HUES6 (cell line): ENCODE measurements at regions not wholly inside any gene's neighbourhood (a gene's known extent, or its start where the extent isn't known, plus 50 kb on each side); places are given as distances from the start of the nearest gene placed in this dataset.
"Not testable (repeated sequence)": the region's sequence is repeated elsewhere in the genome, so short reads cannot be mapped to it uniquely, and the experiment has no call there.

Experiments
- H3K27ac ChIP-seq: 2 replicates; pipeline ENCODE4 v1.7.0; 2013; ENCODE audit warnings: low read depth, mild to moderate bottlenecking, low read length, inconsistent platforms
- H3K27me3 ChIP-seq: 2 replicates; pipeline ENCODE4 v1.6.1; 2013; ENCODE audit warnings: low read length; ENCODE audit not compliant: control insufficient read depth, insufficient read depth
- H3K36me3 ChIP-seq: 2 replicates; pipeline ENCODE4 v1.6.1; 2013; ENCODE audit warnings: low read length; ENCODE audit not compliant: control insufficient read depth, insufficient read depth
- H3K4me1 ChIP-seq: 2 replicates; pipeline ENCODE4 v1.6.1; 2013; ENCODE audit warnings: low read length; ENCODE audit not compliant: control insufficient read depth, insufficient read depth
- H3K4me3 ChIP-seq: 2 replicates; pipeline ENCODE4 v1.5.1; 2013; ENCODE audit warnings: low read depth, low read length
- H3K9ac ChIP-seq: one replicate; pipeline ENCODE4 v1.6.1; 2013; ENCODE audit warnings: mild to moderate bottlenecking, low read length
- H3K9me3 ChIP-seq: 2 replicates; pipeline ENCODE4 v1.6.1; 2013; ENCODE audit warnings: low read depth, low read length; ENCODE audit not compliant: control insufficient read depth, insufficient read depth

GRCh38 chr18:54502451-54502850, 88.6 kb upstream of the DYNAP start:
- H3K9ac ChIP-seq, H3K36me3 ChIP-seq, H3K27ac ChIP-seq, H3K4me3 ChIP-seq, H3K27me3 ChIP-seq, H3K4me1 ChIP-seq: not testable (repeated sequence)
- H3K9me3 ChIP-seq: peaks cover 12% of the 10 kb centered on the region; the same call in 1 of the 2 replicates

DNA sequence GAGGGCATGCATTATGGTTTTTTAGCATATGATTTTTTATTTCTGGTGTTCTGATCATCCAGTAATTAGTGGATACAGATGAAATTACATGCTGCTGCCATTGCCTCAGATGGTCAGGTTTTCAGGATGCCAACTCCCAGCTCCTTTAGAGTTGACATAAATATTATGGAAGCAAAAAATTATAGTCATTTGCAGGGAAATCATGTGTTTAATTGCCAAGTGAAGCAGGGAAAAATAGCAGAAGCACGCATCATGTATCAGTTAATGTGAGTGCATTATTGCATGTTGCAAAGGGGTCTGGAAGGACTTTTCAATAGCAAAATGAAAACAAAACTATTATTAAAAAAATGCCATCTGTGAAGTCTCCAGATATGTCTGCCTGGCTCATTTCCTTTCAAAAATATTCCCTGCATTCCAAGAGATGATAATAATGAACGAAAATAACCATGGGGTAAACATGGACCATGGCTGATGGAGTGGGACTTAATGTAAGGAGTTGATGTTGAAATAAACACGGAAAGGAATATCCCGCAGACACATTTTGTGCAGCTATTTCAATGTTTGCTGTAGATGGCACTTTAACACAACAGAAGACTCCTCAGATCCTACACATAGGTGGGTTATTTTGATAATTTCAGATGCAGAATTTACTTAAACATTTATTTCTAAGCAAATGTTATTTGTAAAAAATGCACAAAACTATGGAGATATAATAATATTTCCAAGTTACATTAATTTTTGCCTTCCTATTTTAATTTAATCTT, 87.7 kb upstream of the DYNAP start:
- no peak overlapping the region for H3K27ac ChIP-seq
- H3K9me3 ChIP-seq: peaks cover 14% of the 10 kb centered on the region
- peaks cover 7% of the 10 kb centered on the region for H3K4me1 ChIP-seq
- no peaks in the 10 kb centered on the region for H3K27me3 ChIP-seq
- no peak overlapping the region for H3K9ac ChIP-seq
- H3K4me3 ChIP-seq: no peak overlapping the region
- no peaks in the 10 kb centered on the region for H3K36me3 ChIP-seq

GRCh38 chr18:54506516-54507261, 84.4 kb upstream of the DYNAP start:
- Histone ChIP-seq H3K27ac (no peak overlapping the region), H3K9me3 (peaks cover 7% of the 10 kb centered on the region), H3K36me3 (no peaks in the 10 kb centered on the region), H3K4me3 (no peak overlapping the region), H3K4me1 (peaks cover 7% of the 10 kb centered on the region), H3K9ac (no peak overlapping the region), H3K27me3 (no peaks in the 10 kb centered on the region)

DNA sequence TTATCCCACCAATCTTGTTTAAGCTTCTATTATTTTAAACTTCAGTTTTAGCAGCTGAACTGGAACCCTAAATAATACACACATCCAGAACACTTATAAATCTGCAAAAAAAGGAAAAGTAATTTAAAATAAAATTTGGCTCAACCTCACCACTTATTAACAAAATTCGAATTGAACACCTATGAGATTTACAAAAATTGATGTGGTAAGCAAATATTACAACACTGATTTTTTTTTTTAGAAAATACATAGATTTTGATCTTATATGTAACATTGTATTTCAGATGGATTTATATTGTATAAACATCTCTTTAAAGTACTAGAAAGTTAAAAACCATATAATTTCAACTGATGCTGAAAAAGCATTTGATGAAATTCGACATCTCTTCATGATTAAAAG, 81.3 kb upstream of the DYNAP start:
- Histone ChIP-seq H3K27me3 (no peaks in the 10 kb centered on the region), H3K27ac (no peak overlapping the region), H3K4me1 (peaks cover 7% of the 10 kb centered on the region), H3K36me3 (no peaks in the 10 kb centered on the region), H3K9me3 (peaks cover 3% of the 10 kb centered on the region; the same call in 1 of the 2 replicates), H3K9ac (no peak overlapping the region), H3K4me3 (no peak overlapping the region)

GRCh38 chr18:54515149-54515548, 75.9 kb upstream of the DYNAP start:
- Histone ChIP-seq H3K4me3 (no peak overlapping the region), H3K9ac (no peak overlapping the region), H3K4me1 (peaks cover 4% of the 10 kb centered on the region; the same call in 1 of the 2 replicates), H3K27me3 (no peaks in the 10 kb centered on the region), H3K36me3 (no peaks in the 10 kb centered on the region), H3K9me3 (no peaks in the 10 kb centered on the region), H3K27ac (no peak overlapping the region)

DNA sequence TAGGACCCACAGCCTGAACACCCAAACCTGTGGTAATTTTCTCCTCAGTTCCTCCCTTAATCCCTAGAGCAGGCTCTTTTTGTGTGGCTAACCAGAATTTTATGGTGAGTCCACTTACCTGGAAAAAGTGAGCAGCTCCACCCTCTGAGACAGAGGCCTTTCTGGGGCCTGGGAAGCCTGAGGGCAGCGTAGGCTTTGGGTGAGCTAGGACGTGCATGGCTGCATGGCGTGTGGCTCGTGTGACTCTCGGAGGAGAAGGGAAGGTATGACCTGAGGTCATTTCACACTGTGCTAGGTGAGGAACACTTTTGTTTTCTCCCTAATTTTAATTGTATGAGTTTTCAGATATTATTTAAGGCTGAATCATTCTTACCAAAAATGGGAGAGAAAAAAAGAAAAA, 73.5 kb upstream of the DYNAP start:
- H3K27ac ChIP-seq: no peak overlapping the region
- peaks cover 4% of the 10 kb centered on the region; the same call in 1 of the 2 replicates for H3K4me1 ChIP-seq
- H3K27me3 ChIP-seq: no peaks in the 10 kb centered on the region
- no peak overlapping the region for H3K9ac ChIP-seq
- peaks cover 7% of the 10 kb centered on the region; the same call in 1 of the 2 replicates for H3K9me3 ChIP-seq
- no peaks in the 10 kb centered on the region for H3K36me3 ChIP-seq
- no peak overlapping the region for H3K4me3 ChIP-seq

GRCh38 chr18:54521846-54522245, 69.2 kb upstream of the DYNAP start:
- Histone ChIP-seq H3K9ac (no peak overlapping the region), H3K9me3 (peaks cover 7% of the 10 kb centered on the region; the same call in 1 of the 2 replicates), H3K4me1 (no peaks in the 10 kb centered on the region), H3K27me3 (no peaks in the 10 kb centered on the region), H3K27ac (no peak overlapping the region), H3K4me3 (no peak overlapping the region), H3K36me3 (no peaks in the 10 kb centered on the region)

DNA sequence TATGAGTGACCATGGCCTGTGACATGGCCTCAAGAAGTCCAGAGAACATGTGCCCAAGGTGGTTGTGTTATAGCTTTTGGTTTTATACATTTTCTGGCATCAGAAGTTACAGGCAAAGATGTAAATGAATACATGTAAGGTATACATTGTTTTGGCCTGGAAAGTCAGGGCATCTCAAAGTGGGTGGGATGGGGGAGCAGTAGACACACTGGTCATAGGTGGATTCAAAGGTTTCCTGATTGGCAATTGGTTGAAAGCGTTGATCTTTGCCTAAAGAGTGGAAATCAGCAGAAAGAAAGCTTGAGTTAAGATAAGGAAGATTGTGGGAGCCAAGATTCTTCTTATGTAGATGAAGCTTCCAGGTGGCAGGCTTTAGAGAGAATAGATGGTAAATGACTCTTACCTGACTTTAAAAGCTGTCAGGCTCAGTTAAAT, 62.1 kb upstream of the DYNAP start:
- H3K9ac ChIP-seq: peak overlapping the region; percentile 94
- peak overlapping the region; percentile 99 for H3K27ac ChIP-seq
- H3K4me3 ChIP-seq: peak overlapping the region; percentile 59; the same call in 1 of the 2 replicates
- H3K36me3 ChIP-seq: no peaks in the 10 kb centered on the region; the same call in 1 of the 2 replicates
- H3K27me3 ChIP-seq: no peaks in the 10 kb centered on the region
- peaks cover 45% of the 10 kb centered on the region for H3K4me1 ChIP-seq
- H3K9me3 ChIP-seq: peaks cover 5% of the 10 kb centered on the region; the same call in 1 of the 2 replicates

DNA sequence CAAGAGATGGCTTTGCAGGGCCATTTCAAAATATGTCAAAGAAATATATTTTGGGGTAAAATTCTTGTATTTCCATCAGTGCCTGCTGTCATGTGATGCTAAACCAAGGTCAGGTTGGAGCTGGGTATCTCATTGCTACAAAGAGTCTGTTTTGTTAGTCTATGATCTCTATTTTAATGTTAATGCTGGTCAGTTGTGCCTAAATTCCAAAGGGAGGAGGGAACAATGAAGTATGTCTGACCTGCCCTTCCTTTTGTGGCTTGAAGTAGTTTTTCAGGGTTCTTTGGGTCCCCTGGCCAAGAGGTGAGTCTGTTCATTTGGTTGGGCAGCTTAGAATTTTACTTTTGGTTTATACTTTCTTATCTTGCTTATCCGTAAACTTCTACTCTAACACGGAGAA, 61.6 kb upstream of the DYNAP start:
- peak overlapping the region; percentile 99 for H3K27ac ChIP-seq
- H3K4me1 ChIP-seq: peaks cover 45% of the 10 kb centered on the region
- H3K9ac ChIP-seq: peak overlapping the region; percentile 94
- H3K4me3 ChIP-seq: peak overlapping the region; percentile 59
- no peaks in the 10 kb centered on the region; the same call in 1 of the 2 replicates for H3K36me3 ChIP-seq
- peaks cover 9% of the 10 kb centered on the region; the same call in 1 of the 2 replicates for H3K9me3 ChIP-seq
- H3K27me3 ChIP-seq: no peaks in the 10 kb centered on the region

DNA sequence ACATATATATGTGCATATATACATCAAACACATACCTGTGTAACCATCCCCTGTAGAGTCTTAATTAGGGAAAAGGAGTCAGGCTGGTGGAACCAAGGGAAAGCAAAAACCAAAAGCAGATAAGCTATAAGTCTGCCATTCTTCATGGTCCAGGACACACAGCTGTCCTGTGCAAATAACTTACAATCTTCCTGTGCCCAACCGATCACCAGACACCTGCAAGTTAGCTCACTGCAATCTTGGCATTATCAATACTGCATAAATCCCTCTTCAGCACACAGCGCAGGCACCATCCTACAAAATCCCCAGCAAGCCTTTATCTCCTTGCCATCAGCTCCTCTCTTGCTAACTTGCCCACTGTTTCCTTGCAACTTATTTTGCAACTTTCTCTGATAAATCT, 60.8 kb upstream of the DYNAP start:
- peak overlapping the region; percentile 99; the same call in 1 of the 2 replicates for H3K27ac ChIP-seq
- H3K4me1 ChIP-seq: peaks cover 45% of the 10 kb centered on the region
- H3K36me3 ChIP-seq: peaks cover 6% of the 10 kb centered on the region; the same call in 1 of the 2 replicates
- H3K9me3 ChIP-seq: peaks cover 17% of the 10 kb centered on the region
- peak overlapping the region; percentile 44 for H3K9ac ChIP-seq
- no peaks in the 10 kb centered on the region for H3K27me3 ChIP-seq
- peak overlapping the region; percentile 59; the same call in 1 of the 2 replicates for H3K4me3 ChIP-seq
